HG02588 (cell line): ENCODE measurements at regions not wholly inside any gene's neighbourhood (a gene's known extent, or its start where the extent isn't known, plus 50 kb on each side); places are given as distances from the start of the nearest gene placed in this dataset.

Experiments
- ATAC-seq: cut with Tn5 transposase; IDR thresholded peaks from one replicate; pipeline ENCODE4 v1.9.1; 2021; ENCODE audit warnings: mild to moderate bottlenecking, moderate library complexity; ENCODE audit not compliant: unreplicated experiment

GRCh38 chr3:107992976-107993684 lies 97.7 kb downstream of the CD47 start:
- ATAC-seq, result no peak

- ATAC-seq, result no peak
Measured at GRCh38 chr3:107990926-107991325, 99.9 kb downstream of the CD47 start.

DNA sequence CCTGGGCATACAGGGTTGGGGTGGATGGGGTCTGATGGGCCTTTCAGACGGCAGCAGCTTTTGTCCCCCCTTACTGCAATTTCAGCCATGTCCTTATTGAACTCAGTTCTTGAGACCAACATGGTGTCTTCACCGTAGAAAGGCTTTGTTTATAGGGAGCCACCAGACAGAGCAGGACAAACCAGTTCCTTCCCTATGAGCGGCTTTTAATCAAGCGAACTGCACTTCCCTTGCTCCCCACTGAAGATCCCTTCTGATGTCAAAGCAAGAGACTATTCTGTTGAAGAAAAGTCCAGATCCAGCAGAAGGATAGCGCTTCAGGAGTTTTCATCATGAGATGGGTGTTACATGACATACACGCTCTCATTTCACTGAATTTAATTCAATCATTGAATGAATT lies 100.4 kb downstream of the CD47 start:
- no peak for ATAC-seq

- ATAC-seq, result no peak
Measured at GRCh38 chr3:107989661-107990060, 101.2 kb downstream of the CD47 start.

GRCh38 chr3:107988460-107989175 lies 102.2 kb downstream of the CD47 start:
- ATAC-seq, result no peak

DNA sequence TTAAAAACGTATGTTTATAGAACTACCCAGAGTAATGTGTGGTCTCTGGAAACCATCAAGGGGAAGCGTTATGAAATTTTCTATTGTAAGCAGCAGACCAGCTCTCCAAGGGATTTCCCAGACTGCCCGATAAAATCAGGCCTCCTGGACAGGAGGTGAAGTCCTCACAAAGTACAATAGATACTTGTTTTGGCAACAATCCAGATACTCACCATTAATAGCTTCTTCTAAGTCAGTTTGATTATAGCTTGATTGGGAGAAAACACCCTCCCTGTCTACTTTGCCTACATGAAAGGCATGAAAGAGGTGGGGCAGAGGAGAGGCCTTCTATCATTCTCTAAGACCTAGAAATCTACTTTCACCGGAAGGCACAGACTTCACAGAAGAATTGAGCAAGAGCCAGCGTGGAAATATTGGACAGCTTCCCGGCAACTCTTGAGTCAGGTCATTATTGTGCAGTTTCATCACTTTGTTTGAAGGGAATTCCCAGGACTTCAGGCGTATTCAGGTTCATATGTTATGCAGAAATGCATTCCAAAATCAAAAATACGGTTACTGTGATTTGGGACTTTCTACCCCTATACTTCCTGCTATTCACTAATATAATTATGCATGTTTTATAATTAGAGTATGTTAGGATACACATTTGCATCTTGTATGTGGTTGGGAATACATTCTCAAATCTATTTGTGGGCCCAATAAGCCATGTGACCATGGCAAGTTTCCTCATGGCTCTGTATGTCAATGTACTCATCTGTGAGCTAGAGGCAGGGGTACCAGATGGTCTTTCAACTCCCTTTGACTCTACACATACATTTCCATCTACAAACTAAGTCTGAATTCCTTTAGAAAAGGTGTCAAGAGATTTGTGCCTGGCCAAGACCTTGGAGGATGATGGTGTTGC lies 103.5 kb downstream of the CD47 start:
- ATAC-seq, result no peak

- no peak for ATAC-seq
Measured at GRCh38 chr3:107986505-107986904, 104.3 kb downstream of the CD47 start.

GRCh38 chr3:107985496-107985895 lies 105.3 kb downstream of the CD47 start:
- ATAC-seq, result peak; percentile 95

DNA sequence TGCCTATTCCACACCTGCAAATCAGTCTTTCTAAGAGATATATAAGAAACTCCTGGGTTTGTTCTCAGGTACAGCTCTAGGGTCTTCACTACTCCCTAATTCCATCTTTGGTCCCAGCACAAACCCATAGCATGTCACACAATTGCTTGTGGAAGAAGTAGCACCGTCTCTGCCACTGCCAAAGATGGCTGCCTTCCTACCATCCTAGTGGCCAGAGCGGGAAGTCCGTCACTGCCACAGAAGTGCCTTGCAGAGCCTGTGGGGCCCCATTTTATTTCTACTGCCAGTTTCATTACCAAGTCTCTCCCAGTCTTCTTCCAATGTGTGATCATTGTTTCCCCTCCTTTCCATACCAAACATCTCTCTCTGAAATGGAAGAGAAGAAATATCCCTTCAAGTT lies 107.6 kb downstream of the CD47 start:
- no peak for ATAC-seq

- ATAC-seq, result no peak
Measured at GRCh38 chr3:107982165-107982564, 108.7 kb downstream of the CD47 start.

DNA sequence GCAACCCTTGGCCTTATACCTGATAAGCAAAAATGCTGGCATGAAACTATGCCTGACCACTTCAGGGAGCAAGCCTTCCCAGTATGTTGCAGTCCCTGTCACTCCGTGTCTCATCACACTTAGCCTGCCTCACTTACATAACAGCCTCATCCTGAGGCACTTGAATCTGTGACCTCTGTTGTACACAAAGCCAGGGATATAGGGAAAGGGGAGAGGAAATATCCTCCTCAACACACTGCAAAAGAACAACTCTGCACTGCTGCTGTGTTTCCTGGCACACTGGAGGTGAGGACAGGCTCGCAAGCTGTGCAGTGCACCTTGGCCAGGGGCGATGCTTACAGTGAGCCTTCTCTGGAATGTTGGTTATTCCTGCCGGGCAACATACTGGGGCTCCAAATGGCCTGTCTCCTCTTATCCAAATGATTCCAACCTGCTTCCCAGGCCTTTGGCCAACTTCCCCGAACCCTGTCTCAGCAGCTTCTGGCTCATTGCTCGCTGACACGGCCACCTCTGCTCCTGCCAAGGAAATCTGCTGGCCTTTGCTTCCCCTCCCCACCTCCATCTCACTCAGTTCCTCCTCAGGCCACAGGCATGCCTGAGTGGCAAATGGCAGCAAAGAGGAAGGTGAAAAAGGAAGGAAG lies 109.2 kb downstream of the CD47 start:
- no peak for ATAC-seq

GRCh38 chr3:107979538-107979937 lies 111.3 kb downstream of the CD47 start:
- ATAC-seq, result no peak

DNA sequence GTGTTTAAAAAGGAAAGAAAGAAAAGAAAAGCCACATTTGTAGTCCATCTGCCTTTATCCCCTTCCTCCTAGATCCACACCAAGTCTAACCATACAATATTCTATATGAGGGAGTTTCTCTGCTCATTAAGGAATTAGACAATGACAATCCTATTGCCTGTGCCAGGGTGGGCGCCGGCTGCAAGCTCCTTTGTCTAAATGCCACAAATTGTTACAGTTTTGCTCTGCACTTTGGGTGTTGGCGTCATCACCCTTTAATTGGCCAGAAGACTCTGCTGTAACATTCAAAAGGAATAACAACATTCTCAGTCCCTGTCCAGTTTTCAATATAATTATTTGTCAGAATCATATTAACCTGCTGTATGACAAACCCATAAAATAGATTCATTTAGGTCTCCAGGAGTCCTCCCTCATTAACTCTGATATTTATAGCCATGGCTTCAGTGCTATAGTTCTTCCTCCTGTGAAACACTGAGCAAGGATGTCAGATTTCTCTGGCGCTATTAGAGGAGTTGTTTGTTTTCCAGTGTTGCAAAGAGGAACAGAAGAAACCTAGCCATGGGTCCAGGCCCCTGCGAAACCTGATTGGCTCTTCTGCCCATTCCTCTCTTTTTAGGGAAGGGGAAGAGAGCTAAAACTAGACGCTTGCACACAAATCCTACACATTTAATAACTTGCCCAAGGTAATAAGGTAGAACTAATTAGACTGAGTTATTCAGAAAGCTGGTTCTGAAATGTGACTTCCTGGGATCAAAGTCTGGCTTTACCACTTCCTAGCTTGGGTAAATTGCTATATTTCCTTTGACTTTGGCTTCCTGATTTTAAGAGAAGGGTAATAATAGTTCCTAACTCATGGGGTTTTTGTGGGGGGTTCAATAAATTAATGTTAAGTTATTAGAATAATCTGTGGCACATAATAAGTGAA lies 112.4 kb downstream of the CD47 start:
- ATAC-seq, result no peak

- ATAC-seq, result no peak
Measured at GRCh38 chr3:107977221-107978130, 113.4 kb downstream of the CD47 start.

- ATAC-seq, result no peak
Measured at GRCh38 chr3:107976202-107976800, 114.5 kb downstream of the CD47 start.

- ATAC-seq, result no peak
Measured at GRCh38 chr3:107975529-107976201, 115.2 kb downstream of the CD47 start.

GRCh38 chr3:107973961-107974360 lies 116.9 kb downstream of the CD47 start:
- no peak for ATAC-seq

DNA sequence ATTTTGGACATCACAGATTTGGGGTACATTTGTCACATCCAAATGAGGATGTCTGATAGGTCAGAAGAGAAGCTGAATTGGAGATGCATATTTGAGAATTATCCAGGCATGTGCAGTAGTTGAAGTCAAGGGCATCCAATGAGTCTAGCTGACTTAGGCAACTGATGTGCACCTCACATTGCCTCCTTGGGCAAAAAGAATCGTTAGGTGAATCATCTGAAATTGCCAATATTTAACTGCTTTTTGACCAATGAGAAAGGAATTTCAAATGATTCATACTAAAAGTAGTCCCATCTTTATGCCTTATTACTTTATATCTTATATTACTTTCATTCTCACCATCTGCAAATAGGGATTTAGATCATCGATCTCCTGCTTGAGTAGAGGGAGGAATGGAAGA lies 117.7 kb downstream of the CD47 start:
- no peak for ATAC-seq
